GM19452 (cell line): ENCODE measurements at regions not wholly inside any gene's neighbourhood (a gene's known extent, or its start where the extent isn't known, plus 50 kb on each side); places are given as distances from the start of the nearest gene placed in this dataset.

Experiments used
- ATAC-seq: cut with Tn5 transposase; IDR thresholded peaks from one replicate; pipeline ENCODE4 v1.9.1; 2021; ENCODE audit not compliant: unreplicated experiment

DNA sequence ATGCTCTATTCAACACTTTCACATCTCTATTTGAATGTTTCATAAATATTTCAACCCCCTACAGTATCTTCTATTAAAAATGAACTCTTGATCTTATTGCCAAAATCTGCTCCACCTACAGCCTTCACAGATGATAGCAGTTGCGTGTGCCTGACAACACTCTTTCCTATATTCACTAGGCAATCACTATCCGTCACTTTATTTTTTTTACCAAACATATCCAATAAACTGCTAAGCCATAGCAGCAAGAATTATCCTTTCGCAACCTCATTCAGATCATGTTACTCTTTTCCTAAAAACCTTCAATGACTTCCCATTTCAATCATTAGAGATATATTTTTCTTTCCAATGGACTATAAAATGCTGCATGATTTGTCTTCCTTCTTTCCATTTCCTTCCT, 629.8 kb upstream of the PCDH9 start:
- ATAC-seq: no peak

DNA sequence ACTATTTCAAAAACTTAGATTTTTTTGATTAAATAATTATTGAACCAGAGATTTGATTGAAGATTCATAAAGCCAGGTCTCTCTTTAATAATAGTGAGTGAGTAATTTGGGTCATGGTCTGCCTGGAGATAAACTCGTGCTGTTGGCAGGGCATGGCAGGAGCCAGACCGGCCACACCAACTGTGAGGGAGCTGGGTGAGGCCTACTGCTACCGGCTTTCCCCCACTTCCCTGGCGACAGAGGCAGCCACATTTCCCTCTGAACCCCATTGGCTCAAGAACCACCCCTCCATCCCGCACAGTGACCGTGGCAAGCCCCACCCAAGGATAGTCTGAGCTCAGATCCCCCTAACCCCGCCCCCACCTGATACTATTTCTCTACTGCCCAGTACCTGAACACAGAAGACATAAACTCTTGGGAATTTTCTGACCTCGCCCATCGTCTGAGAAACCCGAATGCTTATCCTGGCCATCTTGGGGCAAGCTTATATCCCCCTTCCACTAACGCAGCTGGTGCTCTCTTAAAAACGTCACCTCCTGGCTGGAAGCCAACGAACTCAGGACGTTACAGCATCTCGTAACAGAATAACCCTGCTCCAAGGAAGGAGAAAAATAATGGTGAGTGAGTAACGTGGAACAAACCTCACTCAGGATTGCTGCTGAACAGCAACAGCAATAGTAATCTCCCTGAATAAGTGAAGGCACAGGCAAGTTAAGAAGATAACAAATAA, 627.6 kb upstream of the PCDH9 start:
- no peak for ATAC-seq

DNA sequence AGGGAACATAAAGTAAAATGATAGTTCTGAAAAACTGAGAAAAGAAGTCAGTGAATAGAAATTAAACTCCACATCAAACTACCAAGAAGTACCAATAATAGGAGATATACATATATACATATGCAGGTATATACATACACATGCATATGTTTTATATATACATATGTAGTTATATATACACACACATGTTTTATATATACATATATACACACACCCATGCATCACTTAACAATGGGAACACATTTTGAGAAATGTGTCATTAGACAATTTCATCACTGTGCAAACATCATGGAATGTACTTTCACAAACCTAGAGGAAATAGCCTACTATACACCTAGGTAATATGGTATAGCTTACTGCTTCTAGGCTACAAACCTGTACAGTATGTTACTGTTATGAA, 626.8 kb upstream of the PCDH9 start:
- no peak for ATAC-seq

DNA sequence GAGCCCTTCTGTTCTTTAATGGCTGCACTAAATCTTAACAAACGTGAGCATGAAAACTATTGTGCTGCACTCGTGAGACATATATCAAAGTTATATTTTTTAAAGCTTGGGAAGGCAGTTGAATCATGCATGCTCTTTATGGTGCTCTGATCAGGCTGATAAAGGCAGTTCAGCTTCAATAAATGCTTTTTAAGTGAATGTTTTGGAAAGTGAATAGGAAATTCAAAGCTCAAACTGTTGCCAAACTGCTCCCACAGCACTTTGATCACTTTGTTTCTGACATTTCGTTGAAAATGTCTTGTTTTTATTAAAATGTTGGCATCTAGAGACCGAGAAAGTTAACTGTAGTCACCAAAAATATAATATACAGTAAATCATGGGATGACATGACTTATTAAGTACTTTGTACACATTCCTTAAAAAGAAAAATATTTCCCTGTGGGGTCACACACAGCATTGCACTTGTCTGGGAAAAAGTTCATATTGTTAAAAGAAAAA, 625.7 kb upstream of the PCDH9 start:
- ATAC-seq: no peak

DNA sequence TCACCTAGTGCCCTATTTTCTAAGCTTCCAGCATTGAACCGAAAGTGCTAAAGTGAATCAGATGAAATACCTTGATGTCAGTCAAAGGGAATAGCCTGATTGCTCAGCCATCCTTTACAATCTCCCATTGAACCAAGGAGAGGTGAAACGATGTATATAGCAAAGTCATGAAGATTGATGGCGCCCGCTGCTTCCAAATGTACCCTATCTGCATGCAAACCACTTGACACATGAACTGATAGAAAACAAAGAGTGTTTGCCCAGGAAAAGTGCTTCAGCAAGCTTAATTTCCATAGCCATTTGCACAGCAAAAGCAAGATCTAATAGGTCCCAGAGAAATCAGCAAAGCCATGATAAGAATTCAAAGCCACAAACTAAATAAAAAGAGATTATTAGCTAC, 624.9 kb upstream of the PCDH9 start:
- ATAC-seq: no peak

DNA sequence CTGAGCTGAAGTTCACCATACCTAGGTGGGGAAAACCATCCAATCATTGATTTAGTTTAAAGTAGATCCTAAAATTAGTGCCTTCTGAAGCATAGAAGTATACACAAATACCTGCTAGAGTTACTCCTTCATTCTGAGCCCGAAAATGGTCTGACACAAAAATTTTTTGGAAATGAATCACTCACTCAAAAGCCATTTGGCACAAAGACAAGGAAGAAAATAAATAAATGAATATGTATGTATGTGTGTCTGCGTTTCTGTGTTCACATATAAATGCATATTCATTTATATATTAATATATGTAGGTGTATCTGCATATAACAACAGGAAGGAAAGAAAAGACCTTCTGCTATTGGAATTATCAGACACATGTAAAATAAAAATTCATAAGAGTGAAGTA, 614.4 kb upstream of the PCDH9 start:
- no peak for ATAC-seq

DNA sequence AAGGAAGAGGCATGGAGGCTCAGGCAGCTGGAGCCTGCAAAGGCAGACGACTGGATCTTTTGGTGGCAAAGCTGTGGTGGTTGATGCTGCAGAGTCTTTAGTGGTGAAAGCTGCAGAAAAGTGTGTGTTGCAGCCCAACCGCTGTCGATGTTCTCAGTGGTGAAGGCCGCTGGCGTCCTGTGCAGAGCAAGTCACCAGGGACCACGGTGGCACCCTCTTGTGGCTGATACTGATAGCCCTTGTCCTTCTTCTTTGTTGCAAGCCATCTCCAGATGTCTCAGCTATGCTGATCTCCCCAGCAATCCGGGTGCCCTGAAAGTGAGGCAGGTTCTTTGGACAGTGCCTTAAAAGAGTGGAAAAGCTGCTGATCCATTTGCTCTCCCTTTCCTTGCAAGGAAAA, 610.9 kb upstream of the PCDH9 start:
- no peak for ATAC-seq

DNA sequence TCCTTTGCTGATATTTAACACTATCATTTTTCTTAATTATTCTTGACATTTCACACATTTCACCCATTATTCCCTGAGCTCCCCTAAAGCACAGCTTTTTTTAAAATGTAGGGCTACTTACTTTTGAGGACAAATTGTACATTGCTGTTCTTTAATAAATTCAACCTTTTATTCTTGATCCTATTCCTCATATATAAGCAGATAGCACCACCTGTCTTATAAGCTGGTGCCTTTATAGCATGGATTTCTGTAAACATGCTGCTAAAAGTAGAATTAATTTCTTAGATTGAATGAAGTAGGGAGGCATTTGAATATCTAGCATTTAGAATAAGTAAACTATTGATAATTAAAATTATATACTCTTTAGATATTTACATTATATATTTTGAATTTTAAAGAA, 603.4 kb upstream of the PCDH9 start:
- no peak for ATAC-seq

DNA sequence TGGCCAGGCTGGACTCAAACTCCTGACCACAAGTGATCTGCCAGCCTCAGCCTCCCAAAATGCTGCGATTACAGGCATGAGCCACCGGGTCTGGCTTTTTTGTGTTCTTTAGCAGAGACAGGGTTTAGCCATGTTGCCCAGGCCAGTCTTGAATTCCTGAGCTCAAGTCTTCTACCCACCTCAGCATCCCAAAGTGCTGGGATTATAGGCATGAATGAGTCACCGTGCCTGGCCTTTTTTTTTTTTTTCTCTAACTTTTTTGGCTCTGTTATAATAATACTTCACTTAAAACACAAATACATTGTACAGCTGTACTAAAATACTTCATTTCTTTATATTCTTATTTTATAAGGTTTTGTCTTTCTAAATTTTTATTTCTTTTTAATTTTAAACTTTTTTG, 599.5 kb upstream of the PCDH9 start:
- no peak for ATAC-seq

DNA sequence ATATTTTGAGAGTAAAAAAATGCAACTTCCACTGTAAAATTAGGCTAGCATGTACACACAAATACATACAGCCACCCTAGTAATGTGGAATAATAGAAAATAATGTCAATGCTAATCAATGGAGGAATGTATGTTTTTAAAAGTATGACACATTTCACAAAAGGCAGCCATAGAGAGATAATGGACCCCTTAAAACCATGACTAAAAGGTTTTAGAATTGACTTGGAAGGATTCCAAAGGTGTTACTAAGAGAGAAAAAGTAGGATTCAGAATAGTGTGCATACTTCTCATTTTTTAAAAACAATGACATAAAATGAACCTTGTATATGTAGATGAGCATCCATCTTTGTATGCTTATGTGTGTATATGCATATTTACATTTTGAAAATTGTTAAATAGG, 597.9 kb upstream of the PCDH9 start:
- ATAC-seq: no peak

DNA sequence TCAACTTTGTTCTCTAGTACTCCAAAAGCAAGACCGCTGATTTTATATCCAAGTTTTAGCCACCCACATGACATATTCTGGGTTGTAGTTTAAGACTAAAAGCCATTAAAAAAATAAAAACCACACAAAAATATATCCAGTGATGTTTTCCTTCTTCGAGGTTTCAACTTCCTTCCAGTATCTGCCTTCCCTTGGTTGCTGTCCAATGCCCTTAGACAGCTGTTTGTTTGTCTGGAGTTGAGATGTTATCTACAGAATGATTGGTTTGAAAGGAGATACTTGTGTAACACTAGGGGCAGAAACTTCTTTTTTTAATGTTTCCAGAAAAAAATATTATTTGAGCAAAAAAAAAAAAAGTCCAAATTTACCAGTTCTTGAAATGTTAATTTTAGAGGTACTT, 591.5 kb upstream of the PCDH9 start:
- no peak for ATAC-seq

DNA sequence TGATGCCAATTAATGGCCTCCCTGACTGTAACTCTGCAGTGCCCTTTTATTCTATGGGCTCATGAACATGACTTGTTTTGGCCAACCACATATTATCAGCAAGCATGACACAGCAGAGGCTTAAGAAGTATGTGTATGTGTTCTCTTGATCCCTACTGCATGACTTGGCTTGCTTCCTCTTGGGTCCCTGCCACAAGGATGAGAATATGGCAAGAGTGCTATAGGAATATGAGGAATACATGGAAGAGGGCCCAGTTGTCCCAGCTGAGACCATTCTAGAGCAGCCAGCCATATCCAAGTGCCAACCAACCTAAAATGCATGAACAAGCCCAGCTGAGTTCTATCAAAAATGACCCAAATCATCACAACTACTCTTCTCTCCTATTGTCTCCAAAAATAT, 576.7 kb upstream of the PCDH9 start:
- ATAC-seq: no peak

DNA sequence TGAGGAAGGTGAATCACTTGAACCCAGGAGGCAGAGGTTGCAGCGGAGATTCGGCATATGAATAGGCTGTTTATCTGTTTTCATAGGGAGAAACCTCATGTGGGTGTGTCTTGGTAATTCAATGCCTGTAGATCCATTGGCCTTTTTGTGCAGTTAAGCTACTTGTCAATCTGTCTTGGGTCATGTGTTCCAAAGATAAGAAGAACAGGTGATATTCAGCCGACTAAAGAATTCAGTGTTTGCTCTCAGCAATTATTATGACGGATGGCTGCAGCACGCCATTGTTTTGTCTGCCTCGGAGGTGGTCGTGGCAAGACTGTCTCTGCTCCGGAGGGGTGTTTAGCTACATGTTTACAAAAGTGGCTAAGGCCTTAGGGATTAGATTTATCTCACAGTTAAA, 573.0 kb upstream of the PCDH9 start:
- ATAC-seq: no peak

DNA sequence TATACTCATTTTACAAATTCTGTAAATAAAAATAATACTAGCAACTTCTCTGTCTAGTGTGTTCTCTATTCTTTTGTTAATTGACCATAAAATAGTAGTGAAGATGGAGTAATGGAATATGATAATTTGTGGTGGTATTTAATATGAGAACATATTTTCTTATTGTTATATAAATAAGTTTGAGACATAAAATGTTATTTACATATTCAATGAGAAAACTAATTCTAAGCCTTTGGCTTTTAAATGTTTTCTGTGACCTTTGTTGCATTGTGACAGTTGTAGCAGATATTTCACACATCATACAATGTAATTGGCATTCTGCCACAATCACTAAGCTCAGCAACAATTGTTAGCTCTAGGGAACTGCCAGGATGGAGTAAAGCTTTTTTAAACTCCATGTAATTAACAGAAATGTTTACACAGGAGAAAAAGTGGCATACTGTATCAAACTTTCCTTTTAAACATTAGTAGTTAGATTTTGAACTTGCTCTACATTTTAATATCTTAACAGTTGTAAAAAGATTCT, 562.1 kb upstream of the PCDH9 start:
- ATAC-seq: no peak

DNA sequence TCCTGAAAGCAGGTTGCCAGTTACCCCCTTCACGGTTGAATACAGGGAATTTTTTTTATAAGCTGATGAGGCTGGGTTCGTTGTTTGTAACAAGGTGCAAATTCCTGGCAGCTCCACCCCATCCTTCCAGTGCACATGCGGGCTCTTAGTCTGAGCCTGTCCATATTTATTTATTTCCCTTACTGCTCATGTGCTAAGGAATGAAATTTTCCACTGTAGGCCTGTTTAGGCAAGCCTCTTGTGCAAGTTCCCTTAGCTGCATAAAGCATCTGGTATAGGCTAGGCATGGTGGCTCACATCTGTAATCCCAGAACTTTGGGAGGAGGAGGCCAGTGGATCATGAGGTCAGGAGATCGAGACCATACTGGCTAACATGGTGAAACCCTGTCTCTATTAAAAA, 560.9 kb upstream of the PCDH9 start:
- no peak for ATAC-seq

DNA sequence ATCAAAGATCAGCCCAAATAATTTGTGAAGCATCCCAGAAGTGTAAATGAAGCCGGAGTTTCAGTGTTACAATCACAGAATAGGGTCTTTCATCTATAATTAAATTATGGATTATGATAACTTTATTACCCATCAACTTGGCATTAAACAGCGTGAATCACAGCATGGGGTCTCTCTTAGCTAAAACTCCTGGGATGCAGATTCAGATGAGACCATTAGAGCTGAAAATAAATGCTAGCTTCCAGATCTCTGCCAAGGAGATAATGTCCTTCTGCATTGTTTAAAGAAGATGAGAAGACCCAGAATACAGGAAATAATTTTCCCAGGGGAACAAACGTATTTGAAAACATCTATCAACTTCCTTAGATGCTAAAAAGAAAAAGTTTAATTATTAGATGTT, 546.0 kb upstream of the PCDH9 start:
- ATAC-seq: no peak

DNA sequence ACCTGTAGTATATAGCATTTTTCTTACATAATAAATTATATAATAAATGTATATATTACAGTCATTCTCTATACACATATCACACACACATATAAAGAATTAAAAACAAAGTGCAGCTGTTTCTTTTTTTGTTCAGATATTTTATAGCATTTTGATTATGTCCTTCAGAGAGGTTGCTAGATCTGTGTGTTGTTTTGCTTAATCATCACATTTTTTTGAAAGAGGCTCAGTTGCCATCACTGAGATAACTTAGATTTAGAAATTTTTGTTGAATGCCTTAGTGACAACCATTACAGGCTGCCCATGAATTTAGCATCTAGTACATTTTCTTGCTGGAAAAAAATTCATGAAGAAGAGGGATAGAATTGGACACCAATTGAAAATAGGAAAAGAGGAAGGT, 545.2 kb upstream of the PCDH9 start:
- ATAC-seq: no peak

DNA sequence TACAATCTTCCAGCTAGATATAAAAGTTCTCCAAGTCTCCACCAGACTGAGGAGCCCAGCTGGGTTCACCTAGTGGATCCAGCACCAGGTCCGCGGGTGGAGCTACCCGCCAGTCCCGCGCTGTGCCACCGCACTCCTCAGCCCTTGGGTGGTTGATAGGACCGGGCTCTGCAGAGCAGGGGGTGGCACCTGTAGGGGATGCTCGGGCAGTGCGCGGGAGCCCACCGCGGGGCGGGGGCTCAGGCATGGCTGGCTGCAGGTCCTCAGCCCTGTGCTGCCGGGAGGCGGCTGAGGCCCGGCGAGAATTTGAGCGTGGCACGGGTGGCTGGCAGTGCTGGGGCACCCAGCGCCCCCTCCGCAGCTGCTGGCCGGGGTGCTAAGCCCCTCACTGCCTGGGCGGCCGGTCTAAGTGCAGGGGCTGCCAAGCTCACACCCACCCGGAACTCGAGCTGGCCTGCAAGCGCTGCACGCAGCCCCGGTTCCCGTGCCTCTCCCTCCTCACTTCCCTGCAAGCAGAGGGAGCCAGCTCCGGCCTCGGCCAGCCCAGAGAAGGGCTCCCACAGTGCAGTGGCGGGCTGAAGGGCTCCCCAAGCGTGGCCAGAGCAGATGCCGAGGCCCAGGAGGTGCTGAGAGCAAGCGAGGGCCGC, 542.8 kb upstream of the PCDH9 start:
- no peak for ATAC-seq

DNA sequence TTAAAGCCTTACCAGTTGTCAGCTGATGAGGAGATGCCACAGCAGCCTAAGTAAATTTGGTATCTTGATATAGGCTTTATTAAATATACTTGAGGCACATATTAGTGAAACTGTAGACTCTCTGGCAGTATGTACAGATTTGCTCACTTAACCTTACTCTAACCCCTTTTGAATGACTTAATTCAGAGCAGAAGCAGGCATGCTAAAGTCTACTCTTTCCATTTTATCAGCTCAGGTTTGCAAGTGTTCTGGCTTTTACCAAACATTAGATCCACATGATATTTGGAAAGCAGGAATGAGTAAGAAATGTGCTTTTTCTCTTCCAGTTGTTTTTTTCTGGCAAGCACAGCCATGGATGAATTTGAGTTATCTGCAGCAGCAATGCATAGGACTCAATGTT, 541.0 kb upstream of the PCDH9 start:
- no peak for ATAC-seq

DNA sequence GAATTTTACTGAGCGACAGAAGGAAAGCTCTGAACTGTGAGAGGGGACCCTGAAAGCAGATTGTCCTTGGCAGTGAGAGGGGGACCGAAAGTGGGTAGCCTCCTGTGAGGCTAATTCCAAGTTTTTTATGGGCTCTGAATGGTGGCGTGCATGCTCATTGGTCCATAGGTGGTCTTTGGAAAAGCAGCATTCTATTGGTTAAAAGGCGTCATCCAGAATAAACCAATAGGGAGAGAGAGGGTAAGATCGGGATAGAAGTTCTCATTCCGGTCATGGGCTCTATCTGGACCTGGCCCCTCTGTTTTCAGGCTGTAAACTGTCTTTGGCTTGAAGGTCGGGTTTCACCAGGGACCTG, 539.8 kb upstream of the PCDH9 start:
- ATAC-seq: no peak

DNA sequence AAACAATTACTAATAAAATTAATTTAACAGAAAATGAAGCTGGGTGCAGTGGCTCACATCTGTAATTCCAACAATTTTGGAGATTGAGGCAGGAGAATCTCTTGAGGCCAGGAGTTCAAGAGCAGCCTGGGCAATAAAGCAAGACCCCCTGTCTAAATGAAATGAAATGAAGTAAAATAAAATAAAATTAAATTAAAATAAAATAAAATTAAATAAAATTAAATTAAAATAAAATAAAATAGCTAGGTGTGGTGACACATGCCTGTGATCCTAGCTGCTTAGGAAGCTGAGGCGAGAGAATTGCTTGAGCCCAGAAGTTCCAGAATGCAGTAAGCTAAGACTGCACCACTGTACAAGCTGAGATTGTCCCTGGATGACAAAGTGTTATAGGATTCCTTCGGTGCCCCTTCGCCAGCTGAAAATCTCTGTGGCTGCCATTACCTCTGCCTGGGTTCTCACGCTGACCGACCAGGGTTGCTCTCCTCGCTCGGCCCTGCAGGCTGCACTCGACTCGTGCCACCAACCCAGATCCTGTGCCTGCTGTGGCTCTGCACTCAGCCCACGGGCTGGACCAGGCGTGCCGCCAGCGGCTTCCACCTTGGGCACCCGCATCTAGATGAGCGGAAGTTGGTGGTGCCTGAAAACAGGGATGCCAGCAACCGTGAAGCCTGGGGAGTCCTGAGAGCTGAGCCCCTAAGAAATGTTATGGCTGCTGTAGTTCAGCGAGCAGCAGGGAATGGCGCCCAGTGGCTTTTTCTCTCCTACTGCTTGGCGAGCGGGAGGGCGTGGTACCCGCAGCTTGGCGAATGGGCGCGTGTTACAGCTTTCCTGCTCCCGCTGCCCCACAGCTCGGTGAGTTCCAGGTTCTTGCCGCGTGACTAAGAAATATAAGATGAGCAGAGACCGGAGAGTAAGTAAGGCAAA, 539.2 kb upstream of the PCDH9 start:
- no peak for ATAC-seq

DNA sequence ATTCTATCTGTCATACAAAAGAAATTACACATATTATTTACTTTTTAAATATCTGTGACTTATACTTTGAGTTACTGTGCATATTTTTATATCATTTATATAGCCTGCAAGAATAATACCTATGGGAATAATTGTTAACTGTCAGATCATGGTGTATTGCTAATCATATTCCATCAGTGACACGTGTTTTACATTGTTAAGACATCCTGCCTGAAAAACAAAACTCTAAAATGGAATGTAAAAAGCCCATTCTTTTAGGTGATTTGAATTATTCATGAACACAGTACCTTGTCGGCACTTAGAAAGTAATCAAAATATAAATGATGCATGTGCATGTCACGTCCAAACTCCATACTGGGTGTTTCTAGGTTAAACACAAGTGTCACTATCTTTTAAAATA, 533.8 kb upstream of the PCDH9 start:
- no peak for ATAC-seq
